ENCODE measurements at regions not wholly inside any gene's neighbourhood (a gene's known extent, or its start where the extent isn't known, plus 50 kb on each side); places are given as distances from the start of the nearest gene placed in this dataset.

- no peak for FAIRE-seq
- H3K36me3 ChIP-seq (ENCODE audit: control insufficient read depth in 2 of 2, extremely low read depth in 1 of 2, insufficient read depth in 2 of 2, low read length in 2 of 2), result no peaks in the 10 kb centered on the region
- dilution Hi-C loops (cut with MboI; ENCODE audit: extremely low pct_ligation_motif_present, low sequenced_read_pairs), result no loop called here
Observed at GRCh38 chr18:64645753-64646152, 496.9 kb upstream of the LINC00305 start.

GRCh38 chr18:64639536-64639935 lies 490.6 kb upstream of the LINC00305 start:
- Histone ChIP-seq H3K79me2 (ENCODE audit: control insufficient read depth, insufficient read depth, low read length) (no peaks in the 10 kb centered on the region), H3K4me2 (ENCODE audit: control insufficient read depth, extremely low read depth, insufficient read depth, low read depth, low read length) (no peak overlapping the region), H3K36me3 (ENCODE audit: control insufficient read depth in 2 of 2, extremely low read depth in 1 of 2, insufficient read depth in 2 of 2, low read length in 2 of 2) (no peaks in the 10 kb centered on the region), H3K9ac (ENCODE audit: control insufficient read depth, extremely low read depth, insufficient read depth, low read length) (no peak overlapping the region), H3K27me3 (ENCODE audit: control insufficient read depth, extremely low read depth, insufficient read depth, low read length) (no peaks in the 10 kb centered on the region), H3K4me1 (ENCODE audit: control insufficient read depth, extremely low read depth, insufficient read depth, low read length) (no peaks in the 10 kb centered on the region), H4K20me1 (ENCODE audit: control insufficient read depth, extremely low read depth, insufficient read depth, low read length) (no peaks in the 10 kb centered on the region), H3K9me3 (ENCODE audit: control insufficient read depth, low read depth, low read length) (no peaks in the 10 kb centered on the region), H3K9me1 (ENCODE audit: control insufficient read depth, extremely low read depth, insufficient read depth, low read length) (no peaks in the 10 kb centered on the region), H3K27ac (ENCODE audit: control insufficient read depth, insufficient read depth, low read length) (no peak overlapping the region), H2AFZ (ENCODE audit: control insufficient read depth, low read length) (no peak overlapping the region), H3K4me3 (ENCODE audit: control insufficient read depth in 2 of 3, extremely low read depth in 1 of 3, insufficient read depth in 2 of 3, low read depth in 1 of 3, low read length in 3 of 3) (no peak overlapping the region)
- no peak for TF ChIP-seq EZH2 (IDR thresholded peaks at IDR 0.05; ENCODE audit: low read length)
- no peak for TF ChIP-seq CTCF (optimal IDR thresholded peaks at IDR 0.05 in 1 of 3, IDR thresholded peaks at IDR 0.05 in 1 of 3, conservative IDR thresholded peaks at IDR 0.05 in 1 of 3; ENCODE audit: extremely low read depth in 1 of 3, insufficient read depth in 2 of 3, low read length in 3 of 3)
- no peak for FAIRE-seq
- no peak for DNase-seq (ENCODE audit: low read depth, low spot score)
- dilution Hi-C loops (cut with MboI; ENCODE audit: extremely low pct_ligation_motif_present, low sequenced_read_pairs), result no loop called here

More at GRCh38 chr18:64645753-64646152, 496.9 kb upstream of the LINC00305 start:
- no peaks in the 10 kb centered on the region for H4K20me1 ChIP-seq (ENCODE audit: control insufficient read depth, extremely low read depth, insufficient read depth, low read length)
- H3K4me2 ChIP-seq (ENCODE audit: control insufficient read depth, extremely low read depth, insufficient read depth, low read depth, low read length), result no peak overlapping the region
- peaks cover 8% of the 10 kb centered on the region for H3K9me3 ChIP-seq (ENCODE audit: control insufficient read depth, low read depth, low read length)
- no peak overlapping the region for H2AFZ ChIP-seq (ENCODE audit: control insufficient read depth, low read length)
- H3K79me2 ChIP-seq (ENCODE audit: control insufficient read depth, insufficient read depth, low read length), result no peaks in the 10 kb centered on the region
- no peak overlapping the region for H3K9ac ChIP-seq (ENCODE audit: control insufficient read depth, extremely low read depth, insufficient read depth, low read length)
- H3K27me3 ChIP-seq (ENCODE audit: control insufficient read depth, extremely low read depth, insufficient read depth, low read length), result no peaks in the 10 kb centered on the region
- H3K9me1 ChIP-seq (ENCODE audit: control insufficient read depth, extremely low read depth, insufficient read depth, low read length), result no peaks in the 10 kb centered on the region
- H3K4me3 ChIP-seq (ENCODE audit: control insufficient read depth in 2 of 3, extremely low read depth in 1 of 3, insufficient read depth in 2 of 3, low read depth in 1 of 3, low read length in 3 of 3), result no peak overlapping the region
- H3K27ac ChIP-seq (ENCODE audit: control insufficient read depth, insufficient read depth, low read length), result no peak overlapping the region
- H3K4me1 ChIP-seq (ENCODE audit: control insufficient read depth, extremely low read depth, insufficient read depth, low read length), result no peaks in the 10 kb centered on the region
- no peak for TF ChIP-seq EZH2 (IDR thresholded peaks at IDR 0.05; ENCODE audit: low read length)
- TF ChIP-seq CTCF (optimal IDR thresholded peaks at IDR 0.05 in 1 of 3, IDR thresholded peaks at IDR 0.05 in 1 of 3, conservative IDR thresholded peaks at IDR 0.05 in 1 of 3; ENCODE audit: extremely low read depth in 1 of 3, insufficient read depth in 2 of 3, low read length in 3 of 3), result no peak
- DNase-seq (ENCODE audit: low read depth, low spot score), result no peak

All from keratinocyte (primary cell).